H1 (cell line): ENCODE measurements at regions not wholly inside any gene's neighbourhood (a gene's known extent, or its start where the extent isn't known, plus 50 kb on each side); places are given as distances from the start of the nearest gene placed in this dataset.

Source experiments
- CTCF ChIA-PET: fragments of 300-600 bp; sonication (Branson Sonifier 250); formaldehyde crosslinking; loops from one replicate; lab custom pipeline; 2021; ENCODE audit not compliant: partially characterized antibody; lab: Charles Lee
- POLR2A ChIA-PET: fragments of 300-600 bp; sonication (Branson Sonifier 250); formaldehyde crosslinking; loops from one replicate; lab custom pipeline; 2021; ENCODE audit warnings: inconsistent platforms; ENCODE audit not compliant: partially characterized antibody; lab: Charles Lee
- DNase-seq, 2 experiments: peaks; one replicate each; pipeline versions ENCODE4 v3.0.0 to v3.0.0-alpha.2; 2010 to 2022; ENCODE audit warnings: low spot score in 2 of 2, low read depth in 1 of 2, mixed read lengths in 1 of 2
- FAIRE-seq: peaks from 2 replicates; lab custom pipeline; 2011; peaks lifted over from hg19 to GRCh38; lab: Jason Lieb, UNC
- H2AFZ ChIP-seq: 2 replicates; pipeline ENCODE4 v1.8.1; 2012; ENCODE audit warnings: low read length, inconsistent platforms
- H2AK5ac ChIP-seq: 2 replicates; pipeline ENCODE4 v1.6.1; 2013; ENCODE audit warnings: low read depth, low read length
- H2BK120ac ChIP-seq: replicated peaks from 2 replicates; pipeline ENCODE3; 2013; ENCODE audit warnings: low read depth, low read length, inconsistent platforms
- H2BK12ac ChIP-seq: 2 replicates; pipeline ENCODE4 v1.6.1; 2013; ENCODE audit warnings: low read depth, low read length
- H2BK15ac ChIP-seq: 2 replicates; pipeline ENCODE4 v1.6.1; 2013; ENCODE audit warnings: low read length
- H2BK20ac ChIP-seq: 2 replicates; pipeline ENCODE4 v1.6.1; 2013; ENCODE audit warnings: low read length
- H2BK5ac ChIP-seq: 2 replicates; pipeline ENCODE4 v1.6.1; 2013; ENCODE audit warnings: low read depth, low read length
- H3K14ac ChIP-seq: 2 replicates; pipeline ENCODE4 v1.6.1; 2013; ENCODE audit warnings: inconsistent platforms; ENCODE audit not compliant: insufficient read length
- H3K18ac ChIP-seq: 2 replicates; pipeline ENCODE4 v1.6.1; 2013; ENCODE audit warnings: low read length; ENCODE audit errors: extremely low read depth
- H3K23ac ChIP-seq: 2 replicates; pipeline ENCODE4 v1.6.1; 2013; ENCODE audit warnings: inconsistent platforms; ENCODE audit not compliant: insufficient read length
- H3K23me2 ChIP-seq: 2 replicates; pipeline ENCODE4 v1.6.1; 2013; ENCODE audit warnings: low read depth, low read length
- H3K27ac ChIP-seq: 2 replicates; pipeline ENCODE4 v1.6.1; 2011; ENCODE audit warnings: low read depth, low read length, inconsistent platforms
- H3K27me3 ChIP-seq, 4 experiments: replicated peaks in 1 of 4; 1 replicate in 1 of 4; 2 replicates in 3 of 4; pipeline versions ENCODE4 v1.6.1 to v1.8.1; 2011 to 2013; ENCODE audit warnings: low read length in 3 of 4, mild to moderate bottlenecking in 3 of 4, inconsistent platforms in 2 of 4, mixed read lengths in 2 of 4, moderate library complexity in 1 of 4; ENCODE audit not compliant: control insufficient read depth in 3 of 4, insufficient read depth in 3 of 4; ENCODE audit errors: extremely low read depth in 1 of 4
- H3K36me3 ChIP-seq, 4 experiments: 2 replicates each; pipeline versions ENCODE4 v1.6.1 to v1.8.1; 2011 to 2013; ENCODE audit warnings: mild to moderate bottlenecking in 4 of 4, low read length in 3 of 4, moderate library complexity in 2 of 4, control low read depth in 1 of 4, inconsistent platforms in 1 of 4; ENCODE audit not compliant: insufficient read depth in 4 of 4, control insufficient read depth in 2 of 4
- H3K4ac ChIP-seq: replicated peaks from 2 replicates; pipeline ENCODE3; 2013; ENCODE audit warnings: low read length, low read depth, mixed read lengths, inconsistent platforms; ENCODE audit not compliant: insufficient read length
- H3K4me1 ChIP-seq, 4 experiments: replicated peaks in 1 of 4; 1 replicate in 1 of 4; 2 replicates in 3 of 4; pipeline versions ENCODE4 v1.6.1 to v1.8.1; 2011 to 2013; ENCODE audit warnings: low read length in 3 of 4, inconsistent platforms in 2 of 4, mixed read lengths in 1 of 4; ENCODE audit not compliant: insufficient read depth in 4 of 4, control insufficient read depth in 3 of 4
- H3K4me2 ChIP-seq, 2 experiments: 2 replicates each; pipeline versions ENCODE4 v1.6.1 to v1.8.1; 2011 to 2013; ENCODE audit warnings: low read depth in 2 of 2, low read length in 2 of 2, control low read depth in 1 of 2, inconsistent platforms in 1 of 2, mild to moderate bottlenecking in 1 of 2; ENCODE audit not compliant: insufficient read depth in 1 of 2
- H3K4me3 ChIP-seq, 4 experiments: fragments of 200-600, 300-600 bp in 1 of 4; sonication (generic), shearing (Covaris generic), sonication (Bioruptor Twin) in 1 of 4; 2 replicates each; pipeline versions ENCODE4 v1.5.1 to v1.8.1; 2011 to 2016; ENCODE audit warnings: low read length in 4 of 4, low read depth in 3 of 4, control low read depth in 2 of 4, inconsistent platforms in 2 of 4, mild to moderate bottlenecking in 2 of 4, mixed read lengths in 1 of 4, moderate library complexity in 1 of 4; ENCODE audit not compliant: insufficient read depth in 2 of 4; ENCODE audit errors: extremely low read depth in 1 of 4
- H3K56ac ChIP-seq: replicated peaks from 2 replicates; pipeline ENCODE3; 2013; ENCODE audit warnings: low read depth, mild to moderate bottlenecking, mixed read lengths, low read length, inconsistent platforms; ENCODE audit not compliant: insufficient read length
- H3K79me1 ChIP-seq: 2 replicates; pipeline ENCODE4 v1.6.1; 2013; ENCODE audit warnings: low read depth, low read length, control low read depth
- H3K79me2 ChIP-seq, 2 experiments: 2 replicates each; pipeline versions ENCODE4 v1.6.1 to v1.8.1; 2012 to 2013; ENCODE audit warnings: low read length in 2 of 2, mild to moderate bottlenecking in 2 of 2, inconsistent platforms in 1 of 2; ENCODE audit not compliant: insufficient read depth in 2 of 2, control insufficient read depth in 1 of 2
- H3K9ac ChIP-seq, 4 experiments: replicated peaks in 1 of 4; 1 replicate in 1 of 4; 2 replicates in 3 of 4; pipeline versions ENCODE4 v1.6.1 to v1.8.1; 2011 to 2013; ENCODE audit warnings: low read depth in 3 of 4, low read length in 3 of 4, control low read depth in 2 of 4, mild to moderate bottlenecking in 2 of 4, moderate library complexity in 2 of 4, inconsistent platforms in 1 of 4; ENCODE audit errors: extremely low read depth in 1 of 4
- H3K9me3 ChIP-seq, 2 experiments: 2 replicates each; pipeline versions ENCODE4 v1.6.1 to v1.8.1; 2012 to 2013; ENCODE audit warnings: mild to moderate bottlenecking in 2 of 2, moderate library complexity in 2 of 2, control low read depth in 1 of 2, inconsistent platforms in 1 of 2, low read depth in 1 of 2, low read length in 1 of 2, mixed read lengths in 1 of 2; ENCODE audit not compliant: insufficient read depth in 2 of 2
- H4K20me1 ChIP-seq, 2 experiments: replicated peaks in 1 of 2; 2 replicates each; pipeline versions ENCODE3 to v1.8.1; 2011 to 2013; ENCODE audit warnings: inconsistent platforms in 2 of 2, low read length in 2 of 2, mild to moderate bottlenecking in 1 of 2; ENCODE audit not compliant: insufficient read depth in 2 of 2, control insufficient read depth in 1 of 2
- H4K5ac ChIP-seq: 2 replicates; pipeline ENCODE4 v1.6.1; 2013; ENCODE audit warnings: low read length, low read depth, mixed read lengths, inconsistent platforms; ENCODE audit not compliant: insufficient read length
- H4K8ac ChIP-seq: 2 replicates; pipeline ENCODE4 v1.8.0; 2013; ENCODE audit warnings: mild to moderate bottlenecking, moderate library complexity, low read length, inconsistent platforms; ENCODE audit not compliant: insufficient read depth; ENCODE audit errors: extremely low read depth
- H4K91ac ChIP-seq: replicated peaks from 2 replicates; pipeline ENCODE3; 2013; ENCODE audit warnings: low read length, mixed read lengths, inconsistent platforms; ENCODE audit not compliant: insufficient read length
- SIX5 ChIP-seq: IDR thresholded peaks from 2 replicates; pipeline ENCODE4 v1.6.1; 2011; ENCODE audit warnings: mild to moderate bottlenecking, low read depth, low read length
- SUZ12 ChIP-seq: fragments of 200-600 bp; sonication (generic); IDR thresholded peaks from 2 replicates; pipeline ENCODE4 v1.6.1; 2012; ENCODE audit warnings: mild to moderate bottlenecking, inconsistent platforms, low read length, moderate library complexity, mixed read lengths
- WGBS, 2 experiments: shearing (Covaris generic) in 1 of 2; methylation state at CpG; one replicate each; pipeline versions ENCODE4 v1.1.6 to v1.1.7; 2013 to 2015; ENCODE audit warnings: low lambda C conversion rate in 2 of 2, mixed read lengths in 2 of 2, inconsistent platforms in 1 of 2, low coverage in 1 of 2, missing lambda C conversion rate in 1 of 2; ENCODE audit not compliant: insufficient replicate concordance in 2 of 2, insufficient coverage in 1 of 2, insufficient read length in 1 of 2; ENCODE audit errors: extremely low coverage in 1 of 2, missing lambda C conversion rate in 1 of 2; 5-methylcytosine and 5-hydroxymethylcytosine counted together
- TF ChIP-seq, protein P1 (sequence below), 3 experiments: IDR thresholded peaks; 1 replicate in 2 of 3; 2 replicates in 1 of 3; pipeline versions ENCODE4 v1.5.1 to v1.6.1; 2011; ENCODE audit warnings: low read length in 3 of 3, mild to moderate bottlenecking in 3 of 3, inconsistent platforms in 2 of 3, low read depth in 1 of 3, moderate library complexity in 1 of 3; ENCODE audit not compliant: insufficient read depth in 1 of 3; ENCODE audit errors: control extremely low read depth in 1 of 3

DNA sequence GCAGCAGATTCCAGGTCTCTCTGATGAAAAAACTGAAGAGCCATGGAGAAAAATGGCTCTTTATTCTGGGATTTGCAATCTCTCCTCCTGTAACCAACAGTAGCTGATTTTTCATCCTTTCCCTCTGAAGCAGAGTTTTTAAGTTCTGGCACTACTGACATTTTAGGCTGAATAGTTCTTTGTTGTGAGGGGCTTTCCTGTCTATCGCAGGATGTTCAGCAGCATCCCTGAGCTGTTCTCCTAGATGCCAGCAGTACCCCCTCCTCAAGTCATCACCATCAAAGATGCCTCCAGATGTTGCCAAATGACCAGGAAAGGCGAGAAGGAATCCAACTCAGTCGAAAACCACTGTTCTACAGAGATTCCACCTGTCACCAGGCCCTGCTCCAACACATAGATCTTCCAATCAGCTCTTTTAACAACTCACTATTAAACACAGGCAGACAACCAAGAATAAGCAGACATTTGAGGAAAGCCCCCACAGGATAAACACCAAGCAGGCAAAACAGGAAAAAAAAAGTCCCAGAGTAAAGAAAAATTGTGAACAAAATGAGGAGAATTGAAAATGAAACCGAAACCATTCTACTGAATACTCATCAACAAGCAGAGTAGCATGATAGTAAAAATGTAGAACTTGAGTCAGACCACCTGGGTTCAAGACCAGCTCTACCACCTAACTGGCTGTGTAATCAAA is 124.8 kb downstream of the MPP7 start:
- TF ChIP-seq SIX5 (no peak), SUZ12 (no peak)
- TF ChIP-seq, protein P1, sequence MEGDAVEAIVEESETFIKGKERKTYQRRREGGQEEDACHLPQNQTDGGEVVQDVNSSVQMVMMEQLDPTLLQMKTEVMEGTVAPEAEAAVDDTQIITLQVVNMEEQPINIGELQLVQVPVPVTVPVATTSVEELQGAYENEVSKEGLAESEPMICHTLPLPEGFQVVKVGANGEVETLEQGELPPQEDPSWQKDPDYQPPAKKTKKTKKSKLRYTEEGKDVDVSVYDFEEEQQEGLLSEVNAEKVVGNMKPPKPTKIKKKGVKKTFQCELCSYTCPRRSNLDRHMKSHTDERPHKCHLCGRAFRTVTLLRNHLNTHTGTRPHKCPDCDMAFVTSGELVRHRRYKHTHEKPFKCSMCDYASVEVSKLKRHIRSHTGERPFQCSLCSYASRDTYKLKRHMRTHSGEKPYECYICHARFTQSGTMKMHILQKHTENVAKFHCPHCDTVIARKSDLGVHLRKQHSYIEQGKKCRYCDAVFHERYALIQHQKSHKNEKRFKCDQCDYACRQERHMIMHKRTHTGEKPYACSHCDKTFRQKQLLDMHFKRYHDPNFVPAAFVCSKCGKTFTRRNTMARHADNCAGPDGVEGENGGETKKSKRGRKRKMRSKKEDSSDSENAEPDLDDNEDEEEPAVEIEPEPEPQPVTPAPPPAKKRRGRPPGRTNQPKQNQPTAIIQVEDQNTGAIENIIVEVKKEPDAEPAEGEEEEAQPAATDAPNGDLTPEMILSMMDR (IDR thresholded peaks at IDR 0.05; ENCODE audit: control extremely low read depth in 1 of 3, insufficient read depth in 1 of 3, low read depth in 1 of 3, low read length in 3 of 3) = no peak
- no peaks in the 10 kb centered on the region for H3K36me3 ChIP-seq
- no peak overlapping the region for H2AFZ ChIP-seq
- no peaks in the 10 kb centered on the region for H3K79me1 ChIP-seq
- H3K14ac ChIP-seq = no peak overlapping the region
- DNase-seq (no peak), FAIRE-seq (no peak)
- H3K4ac ChIP-seq = no peak overlapping the region
- no peak overlapping the region for H2BK12ac ChIP-seq
- no peak overlapping the region for H3K18ac ChIP-seq
- no peak overlapping the region for H2BK5ac ChIP-seq
- no peak overlapping the region for H3K4me3 ChIP-seq
- H4K8ac ChIP-seq = no peak overlapping the region
- H3K23me2 ChIP-seq = no peaks in the 10 kb centered on the region
- no peak overlapping the region for H3K27ac ChIP-seq
- ChIA-PET CTCF (interaction anchor here (0.6 to 2.1 kb wide), 10 partner anchors 8 to 580 kb away, joined by 3 to 6 read pairs (median 4); no protein-coding TSS in a partner anchor), POLR2A (no interaction called here)
- H4K5ac ChIP-seq = no peak overlapping the region
- no peak overlapping the region for H3K4me2 ChIP-seq
- H3K56ac ChIP-seq = no peak overlapping the region
- no peaks in the 10 kb centered on the region for H4K20me1 ChIP-seq
- WGBS, 2 experiments = 81% methylated on average over 4 of the region's 4 CpGs; no CpG with 5 or more reads in 1 of the 2 experiments
- no peak overlapping the region for H3K23ac ChIP-seq
- H2BK15ac ChIP-seq = no peak overlapping the region
- H2BK20ac ChIP-seq = no peak overlapping the region
- no peaks in the 10 kb centered on the region for H3K79me2 ChIP-seq
- no peak overlapping the region for H3K9ac ChIP-seq
- H2AK5ac ChIP-seq = no peak overlapping the region
- H3K9me3 ChIP-seq = no peaks in the 10 kb centered on the region
- no peak overlapping the region for H2BK120ac ChIP-seq
- H3K4me1 ChIP-seq = no peaks in the 10 kb centered on the region
- H4K91ac ChIP-seq = no peak overlapping the region
- no peaks in the 10 kb centered on the region for H3K27me3 ChIP-seq
